T-helper 1 cell treated with Interleukin-12 subunit alpha and Interleukin-12 subunit beta and Interleukin-4 antibody, amounts not matched to agents 30 μg/mL and 1 μg/mL, for 36 hours (primary cell): ENCODE measurements at regions not wholly inside any gene's neighbourhood (a gene's known extent, or its start where the extent isn't known, plus 50 kb on each side); places are given as distances from the start of the nearest gene placed in this dataset.

Experiments
- H3K27ac Mint-ChIP-seq: one replicate; pipeline ENCODE4 v1.8.0; 2021; ENCODE audit warnings: mild to moderate bottlenecking, mixed read lengths
- H3K27me3 Mint-ChIP-seq: one replicate; pipeline ENCODE4 v1.8.0; 2021; ENCODE audit warnings: low read depth, mixed read lengths
- H3K36me3 Mint-ChIP-seq: one replicate; pipeline ENCODE4 v1.8.0; 2021; ENCODE audit warnings: low read depth, mixed read lengths
- H3K4me1 Mint-ChIP-seq: one replicate; pipeline ENCODE4 v1.8.0; 2021; ENCODE audit warnings: low read depth, mixed read lengths
- H3K4me3 Mint-ChIP-seq: one replicate; pipeline ENCODE4 v1.8.0; 2021; ENCODE audit warnings: mild to moderate bottlenecking, moderate library complexity, mixed read lengths
- H3K9me3 Mint-ChIP-seq: one replicate; pipeline ENCODE4 v1.8.0; 2021; ENCODE audit warnings: mixed read lengths

DNA sequence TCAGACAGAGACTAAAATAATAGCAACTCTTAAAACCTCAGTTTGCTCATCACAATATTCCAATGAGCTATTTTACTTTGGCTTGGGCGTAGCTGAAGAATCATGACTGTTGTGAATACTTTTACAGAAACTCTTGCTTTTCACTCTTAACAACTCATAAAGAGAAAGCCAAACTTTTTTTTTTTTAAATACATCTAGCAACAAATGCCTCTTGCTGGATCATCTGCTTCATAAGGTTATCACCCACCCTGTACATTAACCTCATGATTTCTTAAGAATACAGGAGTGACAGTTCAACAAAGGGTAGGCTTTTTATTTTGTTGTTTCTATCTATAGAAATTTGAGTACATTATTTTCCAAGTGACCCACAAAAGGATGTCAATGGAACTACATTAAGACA is 307.4 kb upstream of the DDHD1 start:
- Mint-ChIP-seq H3K9me3 (no peaks in the 10 kb centered on the region), H3K4me1 (no peaks in the 10 kb centered on the region), H3K4me3 (no peak overlapping the region), H3K36me3 (no peaks in the 10 kb centered on the region), H3K27me3 (peaks cover 4% of the 10 kb centered on the region), H3K27ac (no peak overlapping the region)

GRCh38 chr14:53458368-53458814 is 305.3 kb upstream of the DDHD1 start:
- H3K9me3 Mint-ChIP-seq = no peaks in the 10 kb centered on the region
- H3K36me3 Mint-ChIP-seq = no peaks in the 10 kb centered on the region
- H3K27me3 Mint-ChIP-seq = no peaks in the 10 kb centered on the region
- no peak overlapping the region for H3K4me3 Mint-ChIP-seq
- no peaks in the 10 kb centered on the region for H3K4me1 Mint-ChIP-seq
- no peak overlapping the region for H3K27ac Mint-ChIP-seq

- Mint-ChIP-seq H3K4me1 (no peaks in the 10 kb centered on the region), H3K9me3 (no peaks in the 10 kb centered on the region), H3K4me3 (no peak overlapping the region), H3K27me3 (no peaks in the 10 kb centered on the region), H3K27ac (no peak overlapping the region), H3K36me3 (no peaks in the 10 kb centered on the region)
Observed at GRCh38 chr14:53456931-53457330, 303.8 kb upstream of the DDHD1 start.

DNA sequence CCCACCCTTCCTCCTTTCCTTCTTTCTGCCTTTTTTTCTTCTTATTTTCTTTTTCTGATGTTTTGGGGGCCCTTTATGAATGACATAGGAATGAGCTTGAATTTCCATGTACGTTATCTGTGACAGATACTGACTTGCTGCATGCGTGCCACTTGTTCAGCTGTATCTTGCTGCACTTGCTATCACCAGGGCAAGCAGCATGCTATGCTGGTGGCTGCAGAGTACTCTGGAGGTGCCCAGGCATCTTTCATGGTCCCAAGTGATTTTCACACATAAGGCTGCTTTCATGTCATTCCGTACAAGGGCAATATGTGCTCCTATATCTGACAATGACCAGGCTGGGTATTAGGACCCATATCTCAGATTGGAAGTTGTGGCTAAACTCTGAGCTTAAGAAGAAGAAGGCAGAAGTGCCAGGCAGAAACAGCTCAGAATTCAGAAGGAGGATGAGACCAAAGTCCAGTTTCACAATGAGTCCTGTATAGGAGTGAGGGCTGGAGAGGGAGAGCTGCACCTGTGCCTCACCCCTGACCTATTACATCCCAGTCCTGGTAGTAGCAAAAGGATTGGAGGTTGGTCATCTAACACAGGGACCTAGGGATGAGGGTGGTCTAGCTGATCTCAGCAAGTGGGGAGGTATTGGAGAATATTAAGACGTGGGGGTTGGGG is 299.0 kb upstream of the DDHD1 start:
- Mint-ChIP-seq H3K36me3 (no peaks in the 10 kb centered on the region), H3K27me3 (no peaks in the 10 kb centered on the region), H3K4me3 (no peak overlapping the region), H3K4me1 (no peaks in the 10 kb centered on the region), H3K27ac (no peak overlapping the region), H3K9me3 (no peaks in the 10 kb centered on the region)

- Mint-ChIP-seq H3K4me3 (no peak overlapping the region), H3K27ac (no peak overlapping the region), H3K27me3 (no peaks in the 10 kb centered on the region), H3K9me3 (no peaks in the 10 kb centered on the region), H3K4me1 (no peaks in the 10 kb centered on the region), H3K36me3 (no peaks in the 10 kb centered on the region)
Observed at GRCh38 chr14:53450871-53451270, 297.7 kb upstream of the DDHD1 start.

- H3K27me3 Mint-ChIP-seq = no peaks in the 10 kb centered on the region
- no peaks in the 10 kb centered on the region for H3K36me3 Mint-ChIP-seq
- H3K9me3 Mint-ChIP-seq = no peaks in the 10 kb centered on the region
- H3K4me1 Mint-ChIP-seq = no peaks in the 10 kb centered on the region
- H3K27ac Mint-ChIP-seq = no peak overlapping the region
- no peak overlapping the region for H3K4me3 Mint-ChIP-seq
Observed at GRCh38 chr14:53448682-53449081, 295.6 kb upstream of the DDHD1 start.

DNA sequence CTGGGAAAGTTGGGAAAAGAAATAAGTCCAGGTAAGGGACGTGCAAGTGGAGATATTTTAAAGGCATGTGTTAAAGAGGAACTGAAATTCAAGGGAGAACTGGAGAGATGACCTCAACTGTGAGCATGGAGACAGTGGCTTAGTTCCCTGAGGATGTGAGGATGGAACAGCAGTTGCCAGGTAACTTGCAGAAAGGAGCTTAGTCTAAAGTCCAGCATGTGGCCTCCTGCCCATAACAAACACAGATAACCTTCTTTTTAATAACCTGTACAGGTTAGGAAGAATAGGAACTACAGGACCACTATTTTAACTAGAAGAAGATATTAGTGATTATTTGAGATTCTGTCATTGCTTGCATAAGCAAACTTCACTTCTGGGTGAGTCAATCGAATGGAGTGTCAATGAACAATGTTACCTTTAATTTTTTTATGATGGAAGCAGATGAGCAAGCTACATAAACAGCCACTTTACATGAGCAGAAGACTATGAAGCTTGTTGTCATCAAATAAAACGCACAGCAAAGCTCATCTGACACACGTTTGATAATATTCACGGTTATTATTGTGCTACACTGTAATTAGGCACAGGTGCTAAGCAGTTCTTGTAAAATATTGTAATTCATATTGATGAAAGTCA is 291.7 kb upstream of the DDHD1 start:
- Mint-ChIP-seq H3K36me3 (no peaks in the 10 kb centered on the region), H3K9me3 (no peaks in the 10 kb centered on the region), H3K4me3 (no peak overlapping the region), H3K27me3 (no peaks in the 10 kb centered on the region), H3K4me1 (no peaks in the 10 kb centered on the region), H3K27ac (no peak overlapping the region)

DNA sequence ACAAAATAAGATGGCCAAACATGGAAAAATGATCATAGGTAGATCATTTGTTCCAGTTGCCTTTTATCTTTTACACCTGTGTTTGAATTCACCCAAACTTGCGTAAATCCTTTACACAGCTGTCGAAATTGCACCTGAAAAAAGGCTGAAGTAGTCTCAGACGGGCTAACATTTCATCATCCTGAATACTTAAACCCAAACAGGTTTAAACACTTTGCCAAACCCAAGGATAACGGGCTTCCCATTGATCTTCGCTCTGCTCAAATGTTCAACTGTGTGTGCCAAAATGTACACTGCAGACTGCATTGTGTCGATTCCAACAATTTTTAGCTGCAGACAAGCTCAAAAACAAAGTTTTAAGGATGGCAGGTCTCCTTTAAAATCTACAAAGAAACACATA is 288.7 kb upstream of the DDHD1 start:
- Mint-ChIP-seq H3K4me1 (no peaks in the 10 kb centered on the region), H3K36me3 (no peaks in the 10 kb centered on the region), H3K27ac (no peak overlapping the region), H3K9me3 (no peaks in the 10 kb centered on the region), H3K4me3 (no peak overlapping the region), H3K27me3 (no peaks in the 10 kb centered on the region)

GRCh38 chr14:53437858-53438257 is 284.7 kb upstream of the DDHD1 start:
- Mint-ChIP-seq H3K4me3 (no peak overlapping the region), H3K9me3 (no peaks in the 10 kb centered on the region), H3K27ac (no peak overlapping the region), H3K4me1 (no peaks in the 10 kb centered on the region), H3K36me3 (no peaks in the 10 kb centered on the region), H3K27me3 (no peaks in the 10 kb centered on the region)

DNA sequence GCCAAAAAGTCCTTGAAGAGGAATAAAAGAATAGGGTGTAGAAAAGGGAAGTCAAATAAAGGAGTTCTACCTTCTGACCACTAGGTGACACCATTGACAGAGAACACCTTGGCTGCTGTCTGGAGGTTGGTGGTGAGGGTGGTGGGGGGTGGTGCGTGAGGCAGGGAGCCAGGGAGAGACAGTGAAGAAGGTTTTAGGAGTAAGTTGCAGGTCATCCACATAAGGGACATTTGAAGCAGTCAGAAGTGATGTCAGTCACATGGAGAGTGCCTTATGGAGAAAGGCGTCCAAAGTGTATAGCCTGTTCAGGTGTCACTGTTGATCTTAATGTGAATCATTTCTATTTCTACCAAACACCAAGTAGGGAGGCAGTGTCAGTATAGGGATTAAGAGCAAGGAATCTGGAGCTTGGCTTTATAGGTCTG is 279.3 kb upstream of the DDHD1 start:
- H3K27ac Mint-ChIP-seq = no peak overlapping the region
- no peak overlapping the region for H3K4me3 Mint-ChIP-seq
- H3K9me3 Mint-ChIP-seq = no peaks in the 10 kb centered on the region
- no peaks in the 10 kb centered on the region for H3K4me1 Mint-ChIP-seq
- H3K36me3 Mint-ChIP-seq = no peaks in the 10 kb centered on the region
- H3K27me3 Mint-ChIP-seq = no peaks in the 10 kb centered on the region

GRCh38 chr14:53430870-53431269 is 277.7 kb upstream of the DDHD1 start:
- Mint-ChIP-seq H3K36me3 (no peaks in the 10 kb centered on the region), H3K4me3 (no peak overlapping the region), H3K27ac (no peak overlapping the region), H3K27me3 (no peaks in the 10 kb centered on the region), H3K4me1 (no peaks in the 10 kb centered on the region), H3K9me3 (peaks cover 6% of the 10 kb centered on the region)

DNA sequence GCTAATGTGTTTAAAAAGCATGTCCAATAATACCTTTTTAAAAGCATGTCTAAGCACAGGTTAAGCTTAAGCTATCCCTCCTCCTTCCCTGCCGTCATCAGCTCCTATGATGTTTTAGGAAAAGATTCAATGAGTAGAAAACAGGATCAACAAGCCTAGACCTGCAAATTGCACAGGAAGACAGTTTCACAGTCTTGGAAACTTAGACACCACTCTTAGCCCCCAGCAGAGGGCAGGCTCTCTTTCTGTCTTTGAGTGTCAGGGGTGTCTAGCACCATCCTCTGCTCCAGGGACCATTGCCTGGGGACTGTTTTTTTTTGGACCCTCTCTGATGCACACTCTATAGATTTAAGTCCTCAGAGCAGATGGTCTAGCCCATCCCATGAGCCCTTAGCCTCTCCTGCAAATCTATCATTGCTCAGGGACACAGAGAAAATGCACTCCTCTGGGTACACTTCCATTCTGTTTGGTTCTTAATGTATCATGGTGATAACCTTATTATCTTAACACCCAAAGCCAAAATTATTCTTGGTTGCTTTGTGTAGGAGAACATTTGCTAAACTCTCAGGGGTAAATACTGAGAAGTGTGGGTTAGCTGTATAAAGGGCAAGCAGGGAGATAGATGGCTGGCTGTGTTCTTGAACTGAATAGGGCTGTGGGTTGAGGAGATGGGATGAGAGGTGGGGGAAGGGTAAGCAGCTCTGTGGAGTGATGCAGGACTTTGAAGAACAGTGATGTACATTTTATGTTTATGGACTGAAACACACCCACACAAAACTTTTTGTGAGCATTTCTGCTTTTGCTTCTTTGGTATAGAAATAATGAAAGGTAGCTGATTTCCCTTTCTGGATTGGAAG is 259.9 kb upstream of the DDHD1 start:
- no peak overlapping the region for H3K27ac Mint-ChIP-seq
- H3K4me1 Mint-ChIP-seq = no peaks in the 10 kb centered on the region
- H3K4me3 Mint-ChIP-seq = no peak overlapping the region
- H3K36me3 Mint-ChIP-seq = no peaks in the 10 kb centered on the region
- peaks cover 15% of the 10 kb centered on the region for H3K9me3 Mint-ChIP-seq
- no peaks in the 10 kb centered on the region for H3K27me3 Mint-ChIP-seq

DNA sequence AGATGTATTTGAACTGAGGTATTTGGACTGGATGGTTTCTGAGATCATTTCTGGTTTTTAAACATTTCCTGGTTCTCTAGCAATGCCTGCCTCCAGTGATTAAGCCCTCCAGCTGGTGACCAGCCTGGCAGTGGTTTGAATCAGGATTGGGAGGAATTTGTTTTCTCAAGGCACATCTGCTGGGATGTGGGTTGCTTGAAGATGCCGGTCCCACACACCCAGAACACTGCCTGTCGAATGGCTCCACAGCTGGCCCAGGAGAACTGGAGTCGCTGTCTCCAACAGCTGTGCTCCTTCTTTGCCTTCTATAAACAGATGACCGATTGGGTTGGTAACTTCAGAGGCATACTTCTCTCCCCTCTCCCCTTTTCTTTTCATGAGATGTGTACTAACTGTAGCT is 258.0 kb upstream of the DDHD1 start:
- H3K27ac Mint-ChIP-seq = no peak overlapping the region
- H3K27me3 Mint-ChIP-seq = no peaks in the 10 kb centered on the region
- H3K9me3 Mint-ChIP-seq = no peaks in the 10 kb centered on the region
- no peaks in the 10 kb centered on the region for H3K4me1 Mint-ChIP-seq
- H3K36me3 Mint-ChIP-seq = no peaks in the 10 kb centered on the region
- H3K4me3 Mint-ChIP-seq = no peak overlapping the region

DNA sequence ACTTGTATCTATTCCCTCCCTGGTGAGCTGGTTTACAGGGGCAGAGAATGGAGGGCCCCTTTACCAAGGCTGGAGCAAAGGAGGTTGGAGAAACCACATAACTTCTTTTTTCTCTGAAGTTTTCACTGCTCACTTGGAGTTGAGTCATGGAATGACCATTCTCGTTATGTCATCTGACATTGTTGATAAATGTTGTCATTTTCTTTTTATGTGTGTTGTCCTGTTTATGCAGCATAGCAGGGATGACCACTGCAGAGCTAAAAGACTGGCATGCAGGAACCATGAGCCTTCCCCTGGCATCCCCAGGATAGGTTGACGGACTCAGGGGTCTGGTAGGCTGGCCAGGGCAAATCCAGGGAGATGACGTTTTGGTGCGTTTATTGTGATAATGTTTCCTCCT is 256.8 kb upstream of the DDHD1 start:
- no peaks in the 10 kb centered on the region for H3K4me1 Mint-ChIP-seq
- H3K4me3 Mint-ChIP-seq = no peak overlapping the region
- H3K9me3 Mint-ChIP-seq = no peaks in the 10 kb centered on the region
- no peak overlapping the region for H3K27ac Mint-ChIP-seq
- no peaks in the 10 kb centered on the region for H3K36me3 Mint-ChIP-seq
- no peaks in the 10 kb centered on the region for H3K27me3 Mint-ChIP-seq

DNA sequence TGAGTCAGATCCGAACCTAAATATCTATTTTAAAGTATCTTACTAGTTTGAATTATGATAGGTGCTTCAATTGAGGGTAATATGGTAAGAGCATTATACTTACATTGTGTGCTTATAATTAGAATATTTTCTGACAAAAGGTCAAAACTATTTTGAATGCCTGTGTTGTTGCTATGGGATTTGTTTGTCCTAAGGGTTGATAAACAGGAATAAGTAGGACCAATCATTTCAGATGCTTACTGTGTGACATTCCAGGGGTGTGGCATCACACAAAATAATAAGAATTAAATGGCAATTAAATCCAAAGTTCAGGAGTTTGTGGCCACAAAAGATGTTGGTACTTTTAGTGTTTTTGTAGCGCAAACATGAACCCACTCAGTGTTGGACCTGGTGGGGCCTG is 256.2 kb upstream of the DDHD1 start:
- H3K27me3 Mint-ChIP-seq = no peaks in the 10 kb centered on the region
- H3K36me3 Mint-ChIP-seq = no peaks in the 10 kb centered on the region

More for the DNA sequence above, 256.2 kb upstream of the DDHD1 start:
- Mint-ChIP-seq H3K4me1 (no peaks in the 10 kb centered on the region), H3K27ac (no peak overlapping the region), H3K4me3 (no peak overlapping the region), H3K9me3 (no peaks in the 10 kb centered on the region)
